GM18499 (cell line): ENCODE measurements at regions not wholly inside any gene's neighbourhood (a gene's known extent, or its start where the extent isn't known, plus 50 kb on each side); places are given as distances from the start of the nearest gene placed in this dataset.
A peak's percentile ranks its signal among the peaks of the same experiment; 100 is the strongest.

Source experiments
- ATAC-seq: cut with Tn5 transposase; IDR thresholded peaks from one replicate; pipeline ENCODE4 v1.9.1; 2021; ENCODE audit warnings: moderate number of reproducible peaks; ENCODE audit not compliant: insufficient read depth, unreplicated experiment

- no peak for ATAC-seq
Observed at GRCh38 chr11:128282053-128282452, 305.3 kb downstream of the ETS1 start.

- no peak for ATAC-seq
Observed at GRCh38 chr11:128279866-128280265, 307.5 kb downstream of the ETS1 start.

- ATAC-seq: no peak
Observed at GRCh38 chr11:128273736-128274135, 313.6 kb downstream of the ETS1 start.

- ATAC-seq: no peak
Observed at GRCh38 chr11:128271401-128271800, 316.0 kb downstream of the ETS1 start.

- ATAC-seq: no peak
Observed at GRCh38 chr11:128269466-128269865, 317.9 kb downstream of the ETS1 start.

GRCh38 chr11:128266893-128267292 lies 320.5 kb downstream of the ETS1 start:
- ATAC-seq: no peak

GRCh38 chr11:128262463-128263345 lies 324.7 kb downstream of the ETS1 start:
- no peak for ATAC-seq

GRCh38 chr11:128261011-128261421 lies 326.3 kb downstream of the ETS1 start:
- ATAC-seq: no peak

GRCh38 chr11:128260398-128260797 lies 327.0 kb downstream of the ETS1 start:
- ATAC-seq: no peak

GRCh38 chr11:128259816-128260215 lies 327.5 kb downstream of the ETS1 start:
- no peak for ATAC-seq

- no peak for ATAC-seq
Observed at GRCh38 chr11:128254941-128255340, 332.4 kb downstream of the ETS1 start.

- ATAC-seq: no peak
Observed at GRCh38 chr11:128251140-128251539, 336.2 kb downstream of the ETS1 start.

- no peak for ATAC-seq
Observed at GRCh38 chr11:128250482-128250881, 336.9 kb downstream of the ETS1 start.

GRCh38 chr11:128246810-128247594 lies 340.4 kb downstream of the ETS1 start:
- ATAC-seq: no peak

GRCh38 chr11:128246364-128246801 lies 341.0 kb downstream of the ETS1 start:
- no peak for ATAC-seq

- ATAC-seq: no peak
Observed at GRCh38 chr11:128244871-128245270, 342.5 kb downstream of the ETS1 start.

GRCh38 chr11:128242451-128242850 lies 344.9 kb downstream of the ETS1 start:
- ATAC-seq: no peak

- ATAC-seq: no peak
Observed at GRCh38 chr11:128240546-128240945, 346.8 kb downstream of the ETS1 start.

- ATAC-seq: no peak
Observed at GRCh38 chr11:128239306-128239705, 348.1 kb downstream of the ETS1 start.

- peak; percentile 69 for ATAC-seq
Observed at GRCh38 chr11:128238521-128239265, 348.7 kb downstream of the ETS1 start.
